ENCODE measurements at regions not wholly inside any gene's neighbourhood (a gene's known extent, or its start where the extent isn't known, plus 50 kb on each side); places are given as distances from the start of the nearest gene placed in this dataset.

- Histone ChIP-seq H3K27ac (no peak overlapping the region), H3K27me3 (no peaks in the 10 kb centered on the region), H3K36me3 (no peaks in the 10 kb centered on the region), H3K4me3 (no peak overlapping the region), H3K9me3 (peaks cover 3 to 13% of the 10 kb centered on the region in 2 donors), H3K4me1 (no peaks in the 10 kb centered on the region)
- intact Hi-C loops (cut with DNase I; ENCODE audit: low total_unique reads) = no loop called here
- no peak for DNase-seq (ENCODE audit: low spot score in 2 of 2)
- TF ChIP-seq CTCF (IDR thresholded peaks at IDR 0.05) (no peak), POLR2A (IDR thresholded peaks at IDR 0.05) (no peak), POLR2AphosphoS5 (IDR thresholded peaks at IDR 0.05) (no peak)
Measured at GRCh38 chr12:18158774-18159557, 69.0 kb upstream of the RERGL start.

GRCh38 chr12:18153826-18154225 is 63.8 kb upstream of the RERGL start:
- DNase-seq (ENCODE audit: low spot score in 2 of 2) = no peak
- H3K4me3 ChIP-seq = no peak overlapping the region
- no peaks in the 10 kb centered on the region for H3K4me1 ChIP-seq
- H3K27me3 ChIP-seq = no peaks in the 10 kb centered on the region
- intact Hi-C loops (cut with DNase I; ENCODE audit: low total_unique reads) = no loop called here
- no peak for TF ChIP-seq POLR2A (IDR thresholded peaks at IDR 0.05)
- no peak for TF ChIP-seq CTCF (IDR thresholded peaks at IDR 0.05)
- no peak for TF ChIP-seq POLR2AphosphoS5 (IDR thresholded peaks at IDR 0.05)
- peaks cover 3 to 13% of the 10 kb centered on the region in 2 donors for H3K9me3 ChIP-seq
- H3K36me3 ChIP-seq = no peaks in the 10 kb centered on the region
- H3K27ac ChIP-seq = no peak overlapping the region

DNA sequence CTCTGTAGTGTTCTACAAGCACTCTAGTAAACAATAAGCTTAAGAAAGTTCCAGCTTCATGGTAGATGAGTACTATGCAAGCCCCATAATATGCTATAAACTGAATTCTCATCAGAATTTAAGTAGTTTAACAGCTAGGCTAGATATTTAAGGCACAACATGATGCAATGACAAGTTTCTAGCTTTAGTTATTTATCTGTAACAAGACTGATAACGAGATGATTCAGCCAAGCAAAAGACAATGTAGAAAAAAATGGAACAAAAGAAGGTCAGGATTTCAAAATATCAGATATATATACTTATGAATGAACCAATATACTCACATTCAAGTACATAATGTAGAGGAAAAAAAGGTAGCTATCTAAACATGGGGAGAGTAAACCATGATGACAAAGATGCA is 61.0 kb upstream of the RERGL start:
- no peak for TF ChIP-seq CTCF (IDR thresholded peaks at IDR 0.05)
- TF ChIP-seq POLR2A (IDR thresholded peaks at IDR 0.05) = no peak
- TF ChIP-seq POLR2AphosphoS5 (IDR thresholded peaks at IDR 0.05) = no peak
- DNase-seq (ENCODE audit: low spot score in 2 of 2) = no peak
- H3K36me3 ChIP-seq = no peaks in the 10 kb centered on the region
- no peak overlapping the region for H3K4me3 ChIP-seq
- intact Hi-C loops (cut with DNase I; ENCODE audit: low total_unique reads) = no loop called here
- H3K4me1 ChIP-seq = no peaks in the 10 kb centered on the region
- H3K9me3 ChIP-seq = peaks cover 0 to 6% of the 10 kb centered on the region in 2 donors
- H3K27me3 ChIP-seq = no peaks in the 10 kb centered on the region
- no peak overlapping the region for H3K27ac ChIP-seq

DNA sequence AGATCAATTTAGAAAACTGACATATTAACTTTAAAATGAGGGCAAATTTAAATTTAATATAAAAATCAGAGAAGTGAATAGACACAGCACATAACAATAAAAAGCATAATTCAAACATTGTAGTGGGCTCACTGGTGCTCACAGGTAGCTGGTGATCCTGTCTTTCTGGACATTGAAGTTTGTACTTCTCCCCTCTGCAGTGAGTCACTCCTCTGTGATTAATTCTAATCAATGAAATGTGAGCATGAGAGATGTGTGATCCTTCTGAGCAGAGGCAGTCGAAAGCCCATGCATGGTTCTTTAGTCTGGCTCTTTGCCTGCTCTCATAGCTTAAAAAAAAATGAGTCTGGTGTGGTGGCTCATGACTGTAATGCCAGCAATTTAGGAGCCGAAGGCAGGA is 59.0 kb upstream of the RERGL start:
- Histone ChIP-seq H3K27ac (no peak overlapping the region), H3K27me3 (no peaks in the 10 kb centered on the region), H3K36me3 (no peaks in the 10 kb centered on the region), H3K9me3 (no peaks in the 10 kb centered on the region), H3K4me1 (no peaks in the 10 kb centered on the region), H3K4me3 (no peak overlapping the region)
- no peak for DNase-seq (ENCODE audit: low spot score in 2 of 2)
- no peak for TF ChIP-seq POLR2AphosphoS5 (IDR thresholded peaks at IDR 0.05)
- TF ChIP-seq CTCF (IDR thresholded peaks at IDR 0.05) = no peak
- TF ChIP-seq POLR2A (IDR thresholded peaks at IDR 0.05) = no peak
- intact Hi-C loops (cut with DNase I; ENCODE audit: low total_unique reads) = no loop called here

DNA sequence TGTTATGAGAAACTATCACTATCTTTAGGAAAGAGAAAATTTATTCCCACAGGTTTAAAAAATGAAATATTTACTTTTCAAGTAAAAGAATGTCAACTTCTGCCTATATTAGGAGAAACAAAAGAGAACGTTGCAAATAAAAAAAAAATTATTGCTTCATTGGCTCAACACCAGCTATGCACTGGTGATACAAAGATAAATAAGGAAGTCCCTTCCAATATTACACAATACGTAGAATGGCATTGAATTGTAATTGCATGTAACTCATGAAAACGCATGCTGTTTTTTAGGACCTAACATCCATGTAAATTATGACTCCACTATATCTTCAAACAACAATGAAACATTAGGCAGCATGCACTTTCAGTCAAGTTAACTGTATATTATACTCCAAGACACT is 56.4 kb upstream of the RERGL start:
- DNase-seq (ENCODE audit: low spot score in 2 of 2) = no peak
- Histone ChIP-seq H3K9me3 (no peaks in the 10 kb centered on the region), H3K4me3 (no peak overlapping the region), H3K27ac (no peak overlapping the region), H3K27me3 (no peaks in the 10 kb centered on the region), H3K4me1 (peaks cover 0 to under 1% of the 10 kb centered on the region in 2 donors), H3K36me3 (no peaks in the 10 kb centered on the region)
- no peak for TF ChIP-seq POLR2AphosphoS5 (IDR thresholded peaks at IDR 0.05)
- intact Hi-C loops (cut with DNase I; ENCODE audit: low total_unique reads) = no loop called here
